ENCODE measurements at regions not wholly inside any gene's neighbourhood (a gene's known extent, or its start where the extent isn't known, plus 50 kb on each side); places are given as distances from the start of the nearest gene placed in this dataset.
"Not testable (repeated sequence)": the region's sequence is repeated elsewhere in the genome, so short reads cannot be mapped to it uniquely, and the experiment has no call there.

GRCh38 chrX:1841746-1842145 lies 226.9 kb downstream of the ASMT start:
- no TSS peak for BruUV-seq (replicated peaks)
- in situ Hi-C loops (cut with MboI) = no loop called here
- Histone ChIP-seq H3K4me3 (no peak overlapping the region), H3K27me3 (replicated peaks in 1 of 2; ENCODE audit: control insufficient read depth in 2 of 2, insufficient read depth in 2 of 2, low read length in 1 of 2) (no peaks in the 10 kb centered on the region), H3K9ac (ENCODE audit: control insufficient read depth, insufficient read depth, low read length) (no peak overlapping the region), H3K27ac (ENCODE audit: control insufficient read depth, insufficient read depth) (no peak overlapping the region), H3K36me3 (ENCODE audit: control insufficient read depth in 2 of 2, insufficient read depth in 2 of 2, low read length in 1 of 2) (no peaks in the 10 kb centered on the region), H2AFZ (ENCODE audit: control insufficient read depth, low read depth, low read length) (no peak overlapping the region), H3K4me2 (ENCODE audit: control insufficient read depth, insufficient read depth) (no peak overlapping the region), H3K79me2 (ENCODE audit: control insufficient read depth, insufficient read depth, low read length) (no peaks in the 10 kb centered on the region), H3K9me3 (replicated peaks; ENCODE audit: control insufficient read depth, insufficient read depth, low read length) (no peaks in the 10 kb centered on the region; the same call in 2 of the 3 replicates), H3K4me1 (ENCODE audit: control insufficient read depth, insufficient read depth, low read length) (no peaks in the 10 kb centered on the region), H4K20me1 (ENCODE audit: control insufficient read depth, insufficient read depth) (no peaks in the 10 kb centered on the region)
- ChIA-PET POLR2A (no interaction called here), SMC1A (ENCODE audit: uncharacterized antibody, unreplicated experiment) (no interaction called here), CTCF (no interaction called here), RAD21 (ENCODE audit: unreplicated experiment) (no interaction called here)
- intact Hi-C loops (cut with micrococcal nuclease; ENCODE audit: unreplicated experiment) = no loop called here
- ATAC-seq = no peak
- TF ChIP-seq MYC (IDR thresholded peaks at IDR 0.05; ENCODE audit: insufficient read depth, insufficient read length, insufficient replicate concordance, low read length, severe bottlenecking) (no peak), ZNF592 (IDR thresholded peaks at IDR 0.05) (no peak), NR2C2 (IDR thresholded peaks at IDR 0.05; ENCODE audit: borderline replicate concordance, control insufficient read depth, insufficient read length, low read depth) (no peak), CBX5 (IDR thresholded peaks at IDR 0.05; ENCODE audit: low read depth) (no peak), SIX5 (IDR thresholded peaks at IDR 0.05; ENCODE audit: low read depth, low read length, severe bottlenecking) (no peak), RFX5 (IDR thresholded peaks at IDR 0.05; ENCODE audit: low read depth, low read length) (no peak), JUND (IDR thresholded peaks at IDR 0.05; ENCODE audit: low read depth, low read length) (no peak), ETV6 (conservative IDR thresholded peaks at IDR 0.05 in 1 of 2, IDR thresholded peaks at IDR 0.05 in 1 of 2; ENCODE audit: borderline replicate concordance in 1 of 2, low read depth in 1 of 2) (no peak), TCF12 (IDR thresholded peaks at IDR 0.05; ENCODE audit: low read depth, low read length) (no peak), SREBF1 (IDR thresholded peaks at IDR 0.05; ENCODE audit: low read length) (no peak), FOS (IDR thresholded peaks at IDR 0.05; ENCODE audit: borderline replicate concordance, extremely low read depth, insufficient read length) (no peak), STAT1 (conservative IDR thresholded peaks at IDR 0.05) (no peak), NR2F1 (conservative IDR thresholded peaks at IDR 0.05) (no peak), SMARCA5 (IDR thresholded peaks at IDR 0.05) (no peak), SUPT20H (IDR thresholded peaks at IDR 0.05; ENCODE audit: borderline replicate concordance, control insufficient read depth, low read depth, low read length) (no peak), CHD2 (IDR thresholded peaks at IDR 0.05; ENCODE audit: borderline replicate concordance, low read depth, low read length) (no peak)
- no peak for DNase-seq (ENCODE audit: low read depth, low spot score)
- WGBS (ENCODE audit: insufficient coverage, insufficient replicate concordance, low lambda C conversion rate, missing lambda C conversion rate) = 76% methylated on average over 7 of the region's 7 CpGs
- FAIRE-seq = no peak

GRCh38 chrX:1847000-1847399 lies 232.1 kb downstream of the ASMT start:
- H3K4me3 ChIP-seq; BruUV-seq (replicated peaks); H3K9me3 ChIP-seq (replicated peaks; ENCODE audit: control insufficient read depth, insufficient read depth, low read length); H3K4me1 ChIP-seq (ENCODE audit: control insufficient read depth, insufficient read depth, low read length); FAIRE-seq; H3K27me3 ChIP-seq (replicated peaks in 1 of 2; ENCODE audit: control insufficient read depth in 2 of 2, insufficient read depth in 2 of 2, low read length in 1 of 2); intact Hi-C loops (cut with micrococcal nuclease; ENCODE audit: unreplicated experiment); H3K27ac ChIP-seq (ENCODE audit: control insufficient read depth, insufficient read depth); H4K20me1 ChIP-seq (ENCODE audit: control insufficient read depth, insufficient read depth); H3K79me2 ChIP-seq (ENCODE audit: control insufficient read depth, insufficient read depth, low read length); H3K36me3 ChIP-seq (ENCODE audit: control insufficient read depth in 2 of 2, insufficient read depth in 2 of 2, low read length in 1 of 2); SMC1A ChIA-PET (ENCODE audit: uncharacterized antibody, unreplicated experiment); POLR2A ChIA-PET; H3K4me2 ChIP-seq (ENCODE audit: control insufficient read depth, insufficient read depth); RAD21 ChIA-PET (ENCODE audit: unreplicated experiment); CTCF ChIA-PET; H3K9ac ChIP-seq (ENCODE audit: control insufficient read depth, insufficient read depth, low read length); H2AFZ ChIP-seq (ENCODE audit: control insufficient read depth, low read depth, low read length); ATAC-seq; in situ Hi-C loops (cut with MboI); DNase-seq (ENCODE audit: low read depth, low spot score): not testable (repeated sequence)
- WGBS (ENCODE audit: insufficient coverage, insufficient replicate concordance, low lambda C conversion rate, missing lambda C conversion rate) = 72% methylated on average over 4 of the region's 4 CpGs
